ENCODE measurements at regions not wholly inside any gene's neighbourhood (a gene's known extent, or its start where the extent isn't known, plus 50 kb on each side); places are given as distances from the start of the nearest gene placed in this dataset.

DNA sequence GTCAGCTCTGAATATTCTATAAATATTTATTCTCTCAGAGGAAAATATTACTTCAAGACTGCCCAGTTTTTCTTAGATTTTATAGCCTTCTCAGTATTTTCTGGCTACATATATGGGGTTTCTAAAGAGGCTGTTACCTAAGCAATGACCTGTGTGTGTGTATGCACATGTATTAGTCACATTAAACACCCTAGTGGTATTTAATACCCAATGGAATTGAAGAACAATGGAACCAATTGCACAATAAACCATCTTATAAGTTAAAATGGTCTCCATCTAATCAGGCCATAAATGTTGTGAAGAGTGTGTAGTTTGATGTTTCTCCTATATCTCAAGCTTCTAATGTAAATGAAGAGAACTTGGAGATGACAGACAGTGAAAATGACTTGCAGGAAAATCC, 450.0 kb downstream of the SPATA31D1 start:
- peaks cover 62% of the 10 kb centered on the region for H3K9me3 Mint-ChIP-seq
- TF ChIP-seq CTCF (IDR thresholded peaks at IDR 0.05): no peak
- no peak for DNase-seq
- no peaks in the 10 kb centered on the region for H3K27me3 Mint-ChIP-seq (ENCODE audit: low read depth, poor library complexity)
- H3K4me3 Mint-ChIP-seq: no peak overlapping the region
- H3K4me1 Mint-ChIP-seq: no peaks in the 10 kb centered on the region
- no peak overlapping the region for H3K27ac Mint-ChIP-seq
- no peaks in the 10 kb centered on the region for H3K36me3 Mint-ChIP-seq (ENCODE audit: low read depth)

GRCh38 chr9:82443312-82443711, 454.7 kb downstream of the SPATA31D1 start:
- no peak for DNase-seq

DNA sequence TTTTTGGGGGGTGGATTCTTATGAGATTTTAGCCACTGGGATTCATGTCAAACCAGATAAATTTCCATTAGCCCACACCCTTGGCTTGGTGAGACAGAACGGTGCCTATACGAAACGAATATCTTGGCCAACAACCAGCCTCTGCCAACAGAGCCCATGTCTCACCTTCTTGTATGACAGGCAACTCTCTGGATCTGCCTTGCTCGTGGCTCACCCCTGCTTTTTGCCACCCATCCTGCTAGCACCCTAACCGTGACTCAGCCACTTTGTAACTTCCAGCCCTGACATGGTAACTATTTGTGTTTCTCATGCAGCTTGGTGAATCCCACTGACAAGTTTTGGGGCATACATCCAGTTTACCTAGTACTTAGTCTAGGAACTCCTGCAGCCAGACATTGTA, 457.0 kb downstream of the SPATA31D1 start:
- Mint-ChIP-seq H3K4me1 (no peaks in the 10 kb centered on the region), H3K36me3 (ENCODE audit: low read depth) (peaks cover 5% of the 10 kb centered on the region), H3K4me3 (no peak overlapping the region), H3K9me3 (peaks cover 53% of the 10 kb centered on the region), H3K27me3 (ENCODE audit: low read depth, poor library complexity) (peaks cover 2% of the 10 kb centered on the region), H3K27ac (no peak overlapping the region)
- DNase-seq: no peak
- no peak for TF ChIP-seq CTCF (IDR thresholded peaks at IDR 0.05)

More at GRCh38 chr9:82443312-82443711, 454.7 kb downstream of the SPATA31D1 start:
- H3K4me3 Mint-ChIP-seq: no peak overlapping the region
- H3K27me3 Mint-ChIP-seq (ENCODE audit: low read depth, poor library complexity): no peaks in the 10 kb centered on the region
- H3K36me3 Mint-ChIP-seq (ENCODE audit: low read depth): peaks cover 5% of the 10 kb centered on the region
- peaks cover 55% of the 10 kb centered on the region for H3K9me3 Mint-ChIP-seq
- H3K27ac Mint-ChIP-seq: no peak overlapping the region
- H3K4me1 Mint-ChIP-seq: no peaks in the 10 kb centered on the region
- TF ChIP-seq CTCF (IDR thresholded peaks at IDR 0.05): no peak

- no peak overlapping the region for H3K27ac Mint-ChIP-seq
- DNase-seq: no peak
- H3K27me3 Mint-ChIP-seq (ENCODE audit: low read depth, poor library complexity): peaks cover 2% of the 10 kb centered on the region
- H3K4me3 Mint-ChIP-seq: no peak overlapping the region
- peaks cover 52% of the 10 kb centered on the region for H3K9me3 Mint-ChIP-seq
- no peaks in the 10 kb centered on the region for H3K4me1 Mint-ChIP-seq
- no peak for TF ChIP-seq CTCF (IDR thresholded peaks at IDR 0.05)
- peaks cover 5% of the 10 kb centered on the region for H3K36me3 Mint-ChIP-seq (ENCODE audit: low read depth)
Measured at GRCh38 chr9:82447343-82447742, 458.8 kb downstream of the SPATA31D1 start.

GRCh38 chr9:82449986-82450385, 461.4 kb downstream of the SPATA31D1 start:
- TF ChIP-seq CTCF (IDR thresholded peaks at IDR 0.05): no peak
- no peak for DNase-seq
- H3K4me1 Mint-ChIP-seq: peaks cover 6% of the 10 kb centered on the region
- peaks cover 5% of the 10 kb centered on the region for H3K36me3 Mint-ChIP-seq (ENCODE audit: low read depth)
- H3K27ac Mint-ChIP-seq: no peak overlapping the region
- H3K9me3 Mint-ChIP-seq: peaks cover 51% of the 10 kb centered on the region
- peaks cover 2% of the 10 kb centered on the region for H3K27me3 Mint-ChIP-seq (ENCODE audit: low read depth, poor library complexity)
- no peak overlapping the region for H3K4me3 Mint-ChIP-seq

DNA sequence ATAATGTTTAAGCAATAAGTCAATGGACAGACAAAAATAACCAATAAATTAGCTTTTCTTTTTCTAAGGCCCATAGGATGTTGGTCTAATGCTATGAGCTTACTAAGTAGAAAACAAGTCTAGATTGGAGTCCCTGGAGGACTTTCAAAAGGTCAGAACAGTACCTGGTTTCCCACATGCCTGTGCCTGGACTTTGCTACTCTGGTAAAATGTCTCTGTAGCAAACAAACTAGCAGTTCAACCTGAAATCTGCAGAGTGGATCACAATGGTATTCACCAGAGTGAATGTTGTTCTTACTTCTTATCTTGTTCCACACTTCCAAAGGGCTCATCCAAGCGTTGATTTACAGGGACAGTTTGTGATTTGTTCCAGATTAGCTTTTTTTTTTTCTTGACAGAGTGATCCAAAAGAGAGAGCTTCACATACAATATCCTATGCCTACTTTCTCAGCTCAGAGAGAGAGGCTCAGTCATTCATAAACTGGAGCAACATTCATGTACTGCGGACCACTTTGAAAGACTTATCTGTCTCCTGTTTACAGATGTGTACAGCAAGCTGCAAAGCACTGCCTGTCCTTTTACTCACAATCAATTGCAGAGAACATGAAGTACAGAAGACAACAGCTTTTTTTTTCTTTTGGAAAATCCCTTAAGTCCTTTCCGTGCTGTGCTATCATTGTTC, 466.1 kb downstream of the SPATA31D1 start:
- H3K27me3 Mint-ChIP-seq (ENCODE audit: low read depth, poor library complexity): no peaks in the 10 kb centered on the region

More for the DNA sequence above, 466.1 kb downstream of the SPATA31D1 start:
- no peak overlapping the region for H3K27ac Mint-ChIP-seq
- H3K4me1 Mint-ChIP-seq: peaks cover 8% of the 10 kb centered on the region
- no peaks in the 10 kb centered on the region for H3K36me3 Mint-ChIP-seq (ENCODE audit: low read depth)
- DNase-seq: no peak
- no peak overlapping the region for H3K4me3 Mint-ChIP-seq
- TF ChIP-seq CTCF (IDR thresholded peaks at IDR 0.05): no peak
- peaks cover 21% of the 10 kb centered on the region for H3K9me3 Mint-ChIP-seq
